Activated CD8-positive, alpha-beta T cell treated with anti-CD3 and anti-CD28 coated beads, Interleukin-2, amount 10 ng/mL, durations not matched to agents 7 days and 5 days (primary cell): ENCODE measurements at regions not wholly inside any gene's neighbourhood (a gene's known extent, or its start where the extent isn't known, plus 50 kb on each side); places are given as distances from the start of the nearest gene placed in this dataset.

Source experiments
- ATAC-seq: fragments of 150-1000 bp; cut with Tn5 transposase; one replicate; pipeline ENCODE4 v1.10.0; 2021; ENCODE audit warnings: moderate library complexity
- CTCF ChIA-PET: fragments of 350-600 bp; sonication (Branson Sonifier 250); formaldehyde crosslinking; loops from one replicate; lab custom pipeline; 2021; ENCODE audit warnings: antibody characterized with exemption; lab: Charles Lee
- POLR2A ChIA-PET: fragments of 350-600 bp; sonication (Branson Sonifier 250); formaldehyde crosslinking; loops from one replicate; lab custom pipeline; 2021; ENCODE audit warnings: antibody characterized with exemption; lab: Charles Lee
- DNase-seq: peaks from one replicate; pipeline ENCODE4 v3.0.0-alpha.2; 2020
- H3K27ac Mint-ChIP-seq: one replicate; pipeline ENCODE4 v1.8.0; 2021; ENCODE audit warnings: mild to moderate bottlenecking, mixed read lengths
- H3K27me3 Mint-ChIP-seq: one replicate; pipeline ENCODE4 v1.8.0; 2021; ENCODE audit warnings: low read depth, mixed read lengths
- H3K36me3 Mint-ChIP-seq: one replicate; pipeline ENCODE4 v1.8.0; 2021; ENCODE audit warnings: low read depth, mixed read lengths
- H3K4me1 Mint-ChIP-seq: one replicate; pipeline ENCODE4 v1.8.0; 2021; ENCODE audit warnings: low read depth, mixed read lengths
- H3K4me3 Mint-ChIP-seq: one replicate; pipeline ENCODE4 v1.8.0; 2021; ENCODE audit warnings: mild to moderate bottlenecking, mixed read lengths
- H3K9me3 Mint-ChIP-seq: one replicate; pipeline ENCODE4 v1.8.0; 2022; ENCODE audit warnings: mixed read lengths; ENCODE audit not compliant: insufficient read depth

DNA sequence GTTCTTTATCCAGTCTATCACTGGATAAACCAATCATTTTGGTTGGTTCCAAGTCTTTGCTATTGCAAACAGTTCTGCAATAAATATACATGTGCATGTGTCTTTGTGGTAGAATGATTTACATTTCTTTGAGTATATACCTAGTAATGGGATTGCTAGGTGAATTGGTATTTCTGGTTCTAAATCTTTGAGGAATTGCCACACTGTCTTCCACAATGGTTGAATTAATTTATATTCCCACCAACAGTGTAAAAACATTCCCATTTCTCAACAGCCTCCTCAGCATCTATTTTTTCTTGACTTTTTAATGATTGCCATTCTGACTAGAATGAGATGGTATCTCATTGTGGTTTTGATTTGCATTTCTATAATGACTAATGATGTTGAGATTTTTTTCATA is 791.7 kb upstream of the AGA start:
- CTCF ChIA-PET, result no interaction called here
- DNase-seq, result no peak
- Mint-ChIP-seq H3K36me3 (no peaks in the 10 kb centered on the region), H3K4me3 (no peak overlapping the region), H3K9me3 (peaks cover 6% of the 10 kb centered on the region), H3K27me3 (no peaks in the 10 kb centered on the region), H3K4me1 (no peaks in the 10 kb centered on the region), H3K27ac (no peak overlapping the region)
- POLR2A ChIA-PET, result no interaction called here
- no peak for ATAC-seq

DNA sequence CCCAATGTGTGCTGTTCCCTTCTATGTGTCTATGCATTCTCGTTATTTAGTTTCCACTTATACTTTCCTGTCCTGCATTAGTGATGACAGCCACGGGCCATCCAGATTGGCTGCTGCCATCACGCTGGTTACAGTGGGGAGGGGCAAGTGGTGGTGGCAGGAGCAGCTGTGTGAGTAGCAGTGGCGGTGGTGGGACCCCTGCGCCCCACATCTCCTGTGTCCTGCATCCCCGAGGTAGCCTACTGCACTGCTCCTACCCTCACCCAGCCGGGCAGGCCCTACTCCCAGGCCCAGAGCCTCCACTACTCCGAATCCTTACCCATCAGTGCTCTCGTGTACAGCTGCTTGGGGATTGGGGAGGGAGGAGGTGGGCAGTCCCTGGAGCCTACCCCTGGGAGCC is 798.7 kb upstream of the AGA start:
- no peak for ATAC-seq
- no peak for DNase-seq
- Mint-ChIP-seq H3K4me1 (no peaks in the 10 kb centered on the region), H3K27me3 (no peaks in the 10 kb centered on the region), H3K27ac (no peak overlapping the region), H3K9me3 (peaks cover 6% of the 10 kb centered on the region), H3K36me3 (no peaks in the 10 kb centered on the region), H3K4me3 (no peak overlapping the region)
- ChIA-PET POLR2A (no interaction called here), CTCF (no interaction called here)

DNA sequence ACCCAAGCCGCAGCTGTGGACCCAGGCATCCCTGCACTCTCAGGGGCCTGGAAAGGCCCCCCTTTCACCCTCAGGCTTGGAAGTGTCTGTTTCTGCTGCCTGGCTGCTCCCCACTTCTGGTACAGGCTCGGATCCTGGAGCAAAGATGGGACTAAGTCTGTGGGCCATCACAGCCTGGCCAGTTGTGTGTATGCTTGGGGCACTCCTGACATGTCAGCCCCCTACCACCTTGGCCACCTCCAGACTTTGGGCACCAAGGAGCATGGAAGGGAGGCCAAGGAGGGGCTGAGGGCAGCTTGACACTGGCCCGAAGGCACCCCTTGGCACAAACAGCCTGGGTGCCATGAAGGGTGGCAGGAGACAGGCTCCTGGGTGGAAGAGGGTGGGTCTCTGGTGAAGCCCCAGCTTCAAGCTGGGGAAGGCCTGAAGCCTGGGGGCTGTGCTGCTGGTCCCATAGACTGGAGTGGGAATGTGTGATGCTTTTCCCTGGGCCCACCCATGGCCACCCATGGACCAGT is 799.4 kb upstream of the AGA start:
- no peaks in the 10 kb centered on the region for H3K27me3 Mint-ChIP-seq
- no peaks in the 10 kb centered on the region for H3K36me3 Mint-ChIP-seq
- ChIA-PET POLR2A (no interaction called here), CTCF (no interaction called here)
- H3K27ac Mint-ChIP-seq, result no peak overlapping the region
- peaks cover 4% of the 10 kb centered on the region for H3K9me3 Mint-ChIP-seq
- no peak for DNase-seq
- ATAC-seq, result no peak
- H3K4me1 Mint-ChIP-seq, result no peaks in the 10 kb centered on the region
- no peak overlapping the region for H3K4me3 Mint-ChIP-seq

DNA sequence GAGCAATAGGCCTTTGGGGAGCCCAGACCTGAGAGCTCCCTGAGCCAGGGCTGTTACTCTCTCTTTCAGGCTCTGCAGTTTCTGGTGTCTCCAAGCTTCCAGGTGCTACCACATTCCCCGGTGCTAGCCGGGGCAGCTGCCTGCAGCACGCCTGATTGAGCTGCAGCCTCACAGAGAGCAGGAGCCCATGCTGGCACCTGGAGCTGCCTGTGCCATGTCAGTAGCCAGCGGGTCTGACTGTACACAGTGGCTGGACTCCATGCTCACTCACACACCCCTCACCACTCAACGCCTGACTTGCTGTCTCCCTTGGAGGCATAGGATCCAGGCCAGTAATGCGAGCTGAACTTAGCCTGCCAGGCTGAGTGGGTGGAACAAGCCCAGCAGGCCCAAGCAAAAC is 800.4 kb upstream of the AGA start:
- Mint-ChIP-seq H3K27ac (no peak overlapping the region), H3K36me3 (no peaks in the 10 kb centered on the region), H3K4me3 (no peak overlapping the region), H3K9me3 (peaks cover 4% of the 10 kb centered on the region), H3K27me3 (no peaks in the 10 kb centered on the region), H3K4me1 (no peaks in the 10 kb centered on the region)
- POLR2A ChIA-PET, result no interaction called here
- CTCF ChIA-PET, result no interaction called here
- no peak for ATAC-seq
- DNase-seq, result no peak

DNA sequence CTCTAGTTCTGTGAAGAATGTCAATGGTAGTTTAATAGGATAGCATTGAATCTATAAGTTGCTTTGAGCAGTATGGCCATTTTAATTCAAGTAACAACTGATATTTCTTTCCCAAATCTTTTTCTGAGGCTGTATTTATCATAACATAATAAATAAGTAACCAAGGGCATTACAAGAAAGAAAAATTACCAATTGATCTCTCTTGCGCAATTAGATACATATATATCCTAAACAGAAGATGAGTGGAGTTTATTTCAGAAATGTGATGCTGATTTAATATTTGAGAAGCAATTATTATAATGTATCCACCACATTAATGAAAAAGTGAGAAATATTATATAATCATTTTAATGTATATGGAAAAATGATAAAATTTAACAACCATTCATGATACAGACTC is 802.5 kb upstream of the AGA start:
- Mint-ChIP-seq H3K9me3 (peaks cover 2% of the 10 kb centered on the region), H3K4me3 (no peak overlapping the region), H3K36me3 (no peaks in the 10 kb centered on the region), H3K27ac (no peak overlapping the region), H3K4me1 (no peaks in the 10 kb centered on the region), H3K27me3 (no peaks in the 10 kb centered on the region)
- DNase-seq, result no peak
- ATAC-seq, result no peak
- ChIA-PET POLR2A (no interaction called here), CTCF (no interaction called here)

DNA sequence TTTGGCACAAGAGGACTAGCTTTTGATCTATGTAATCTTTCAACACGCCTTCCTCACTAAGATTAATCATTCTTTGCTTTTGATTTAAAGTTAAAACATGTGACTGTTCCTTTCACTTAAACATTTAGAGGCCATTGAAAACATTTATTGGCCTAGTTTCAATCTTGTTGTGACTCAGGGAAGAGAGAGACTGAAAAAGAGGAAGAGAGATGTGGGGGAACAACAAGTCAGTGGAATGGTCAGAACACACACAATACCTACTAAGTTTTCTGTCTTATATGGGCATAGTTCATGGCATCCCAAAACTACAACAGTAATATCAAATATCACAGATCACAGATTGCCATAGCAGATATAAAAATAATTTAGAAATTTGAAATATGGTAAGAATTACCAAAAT is 812.9 kb upstream of the AGA start:
- DNase-seq (no peak), ATAC-seq (no peak)
- H3K27me3 Mint-ChIP-seq, result no peaks in the 10 kb centered on the region
- H3K36me3 Mint-ChIP-seq, result no peaks in the 10 kb centered on the region
- H3K9me3 Mint-ChIP-seq, result no peaks in the 10 kb centered on the region
- no peaks in the 10 kb centered on the region for H3K4me1 Mint-ChIP-seq
- POLR2A ChIA-PET, result interaction anchor here (0.6 kb wide), 1 partner anchor 523 kb away, joined by 5 read pairs; no protein-coding TSS in a partner anchor
- no peak overlapping the region for H3K27ac Mint-ChIP-seq
- no peak overlapping the region for H3K4me3 Mint-ChIP-seq
- CTCF ChIA-PET, result no interaction called here

DNA sequence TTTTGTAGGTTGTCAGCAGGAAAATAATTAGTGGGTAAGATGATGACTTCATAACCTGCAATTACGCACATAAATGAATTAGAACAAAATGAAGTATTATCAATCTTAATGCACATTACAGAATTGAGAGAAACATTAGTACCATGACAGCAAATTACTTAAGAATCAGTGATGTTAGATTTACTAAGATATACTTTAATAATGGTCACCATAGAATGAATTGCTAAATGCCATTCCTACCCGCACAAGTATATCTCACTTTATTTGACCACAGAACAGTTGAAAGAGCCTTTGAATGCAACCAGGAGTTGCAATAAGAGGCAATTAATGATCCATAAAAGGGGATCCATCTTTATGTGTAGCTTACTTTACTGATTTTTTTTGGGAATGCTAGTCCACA is 816.4 kb upstream of the AGA start:
- DNase-seq (no peak), ATAC-seq (no peak)
- Mint-ChIP-seq H3K9me3 (peaks cover 3% of the 10 kb centered on the region), H3K4me1 (no peaks in the 10 kb centered on the region), H3K4me3 (no peak overlapping the region), H3K27me3 (no peaks in the 10 kb centered on the region), H3K36me3 (no peaks in the 10 kb centered on the region), H3K27ac (no peak overlapping the region)
- ChIA-PET POLR2A (no interaction called here), CTCF (no interaction called here)

DNA sequence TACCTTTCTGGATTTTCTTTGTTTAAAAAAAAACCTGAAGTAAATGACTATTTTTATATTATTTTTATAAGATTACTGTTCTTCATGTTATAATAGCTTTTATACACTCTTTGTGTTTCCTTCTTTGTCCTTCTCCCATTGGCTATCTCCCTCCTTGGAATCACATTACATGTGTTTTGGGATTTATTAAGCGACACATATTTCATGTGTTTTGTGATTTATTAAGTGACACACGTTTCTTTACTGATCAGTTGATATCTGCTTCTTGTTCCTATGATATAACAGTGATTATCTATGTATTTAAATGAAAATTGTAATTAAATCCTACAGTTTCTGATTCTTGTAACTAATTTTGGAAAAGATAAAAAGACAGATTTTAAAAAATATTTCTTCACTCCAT is 817.3 kb upstream of the AGA start:
- H3K27ac Mint-ChIP-seq, result no peak overlapping the region
- ATAC-seq (no peak), DNase-seq (no peak)
- no peaks in the 10 kb centered on the region for H3K36me3 Mint-ChIP-seq
- no peaks in the 10 kb centered on the region for H3K27me3 Mint-ChIP-seq
- no peaks in the 10 kb centered on the region for H3K4me1 Mint-ChIP-seq
- ChIA-PET POLR2A (interaction anchor here (0.6 kb wide), 1 partner anchor 232 kb away, joined by 3 read pairs; no protein-coding TSS in a partner anchor), CTCF (no interaction called here)
- H3K4me3 Mint-ChIP-seq, result no peak overlapping the region
- H3K9me3 Mint-ChIP-seq, result peaks cover 3% of the 10 kb centered on the region

DNA sequence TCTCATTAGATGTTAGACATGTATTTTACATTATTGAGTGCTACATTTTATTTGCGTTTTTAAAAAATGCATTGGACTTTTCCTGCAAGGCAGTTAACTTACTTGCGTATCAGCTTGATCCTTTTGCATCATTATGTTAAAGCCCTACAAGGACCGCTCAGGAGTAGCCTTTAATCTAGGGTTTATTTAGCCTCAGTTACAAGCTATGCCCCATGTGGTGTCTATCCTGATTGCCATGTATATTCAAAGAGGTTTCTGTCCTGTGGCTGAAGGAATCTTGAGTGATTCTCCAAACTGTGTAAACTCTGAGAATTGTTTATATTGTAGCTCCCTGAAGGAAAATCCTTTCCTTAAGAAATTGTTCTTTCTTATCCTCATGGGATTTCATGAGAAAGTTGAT is 821.8 kb upstream of the AGA start:
- no peaks in the 10 kb centered on the region for H3K27me3 Mint-ChIP-seq
- no peaks in the 10 kb centered on the region for H3K36me3 Mint-ChIP-seq
- ATAC-seq (no peak), DNase-seq (no peak)
- H3K4me1 Mint-ChIP-seq, result no peaks in the 10 kb centered on the region
- ChIA-PET POLR2A (no interaction called here), CTCF (no interaction called here)
- H3K4me3 Mint-ChIP-seq, result no peak overlapping the region
- H3K9me3 Mint-ChIP-seq, result peaks cover 3% of the 10 kb centered on the region
- H3K27ac Mint-ChIP-seq, result no peak overlapping the region

DNA sequence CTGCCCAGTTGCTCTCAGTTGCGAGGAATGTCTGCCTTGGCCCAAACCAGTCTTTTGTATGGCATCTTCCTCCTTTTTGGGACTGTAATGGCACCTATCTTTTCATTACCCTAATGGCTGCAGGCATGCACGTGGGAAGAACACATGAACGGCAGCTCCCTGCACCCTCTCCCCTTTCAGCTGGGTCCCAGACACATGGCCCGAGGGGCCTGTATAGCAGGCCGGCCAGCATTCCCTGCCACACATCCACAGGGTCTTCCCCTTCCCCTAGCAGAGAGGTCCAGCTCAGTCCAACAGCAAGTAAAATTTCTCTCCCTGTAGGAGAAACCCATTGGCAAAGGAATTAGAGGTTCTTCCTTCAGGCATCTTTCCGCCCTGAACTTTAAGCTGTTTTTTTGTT is 829.1 kb upstream of the AGA start:
- Mint-ChIP-seq H3K4me1 (no peaks in the 10 kb centered on the region), H3K27me3 (no peaks in the 10 kb centered on the region), H3K27ac (no peak overlapping the region), H3K36me3 (no peaks in the 10 kb centered on the region), H3K9me3 (no peaks in the 10 kb centered on the region), H3K4me3 (no peak overlapping the region)
- ChIA-PET CTCF (no interaction called here), POLR2A (no interaction called here)
- ATAC-seq (no peak), DNase-seq (no peak)

DNA sequence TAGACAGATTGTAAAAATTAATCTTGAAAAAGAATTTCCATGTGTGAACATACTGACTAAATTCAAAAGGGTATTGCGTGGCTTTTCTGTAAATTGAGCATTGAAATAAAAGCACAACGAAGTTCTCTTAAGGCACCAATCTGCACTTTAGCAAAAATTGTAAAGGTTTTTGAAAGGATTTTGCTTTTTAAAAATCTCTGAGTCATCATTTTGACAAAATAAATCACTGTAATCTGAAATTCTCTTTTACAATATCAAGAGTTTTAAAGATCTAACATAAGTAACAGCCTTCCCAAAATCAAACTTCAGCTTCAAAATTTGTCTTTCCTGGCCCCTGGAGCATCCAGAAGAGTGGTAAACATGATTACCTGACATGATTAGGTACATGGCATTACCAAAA is 830.9 kb upstream of the AGA start:
- no peaks in the 10 kb centered on the region for H3K9me3 Mint-ChIP-seq
- no peaks in the 10 kb centered on the region for H3K4me1 Mint-ChIP-seq
- ChIA-PET POLR2A (no interaction called here), CTCF (no interaction called here)
- no peak overlapping the region for H3K4me3 Mint-ChIP-seq
- H3K27ac Mint-ChIP-seq, result no peak overlapping the region
- DNase-seq (no peak), ATAC-seq (no peak)
- H3K27me3 Mint-ChIP-seq, result no peaks in the 10 kb centered on the region
- no peaks in the 10 kb centered on the region for H3K36me3 Mint-ChIP-seq

DNA sequence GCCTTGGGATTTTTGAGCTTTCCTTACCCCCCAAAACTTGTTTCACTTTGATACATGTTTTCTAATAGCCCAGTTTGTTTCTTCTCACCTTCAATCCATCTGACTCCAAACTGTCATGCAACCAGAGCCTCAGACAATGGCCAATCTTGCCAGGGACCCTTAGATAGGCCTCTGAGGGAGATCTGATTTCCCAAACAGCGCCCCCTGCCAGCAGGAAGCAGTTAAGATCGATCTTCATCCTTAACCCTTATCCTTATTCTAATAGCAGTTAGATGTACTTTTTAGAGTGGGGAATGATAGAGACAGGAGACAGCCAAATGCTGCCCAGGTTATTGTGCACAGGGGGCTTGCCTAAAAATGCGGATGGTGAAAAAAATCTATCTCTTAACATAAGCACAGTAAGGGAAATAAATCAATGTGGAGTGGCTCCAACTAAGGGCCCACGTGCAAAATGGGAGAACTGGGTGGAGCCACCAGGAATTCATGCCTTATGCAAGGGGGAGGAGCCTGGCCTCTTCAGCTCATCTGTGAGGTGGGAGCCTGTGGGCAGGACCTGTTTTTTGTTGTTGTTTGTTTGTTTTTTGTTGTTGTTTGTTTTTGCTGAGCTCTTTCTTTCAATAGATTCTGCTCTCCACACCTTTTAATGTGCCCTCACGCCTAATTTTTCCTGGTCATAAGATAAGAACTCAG is 833.6 kb upstream of the AGA start:
- no peaks in the 10 kb centered on the region for H3K27me3 Mint-ChIP-seq
- no peaks in the 10 kb centered on the region for H3K4me1 Mint-ChIP-seq
- no peak for DNase-seq
- H3K9me3 Mint-ChIP-seq, result peaks cover 5% of the 10 kb centered on the region
- no peak overlapping the region for H3K27ac Mint-ChIP-seq
- ChIA-PET POLR2A (no interaction called here), CTCF (no interaction called here)
- no peak overlapping the region for H3K4me3 Mint-ChIP-seq
- no peak for ATAC-seq
- no peaks in the 10 kb centered on the region for H3K36me3 Mint-ChIP-seq

DNA sequence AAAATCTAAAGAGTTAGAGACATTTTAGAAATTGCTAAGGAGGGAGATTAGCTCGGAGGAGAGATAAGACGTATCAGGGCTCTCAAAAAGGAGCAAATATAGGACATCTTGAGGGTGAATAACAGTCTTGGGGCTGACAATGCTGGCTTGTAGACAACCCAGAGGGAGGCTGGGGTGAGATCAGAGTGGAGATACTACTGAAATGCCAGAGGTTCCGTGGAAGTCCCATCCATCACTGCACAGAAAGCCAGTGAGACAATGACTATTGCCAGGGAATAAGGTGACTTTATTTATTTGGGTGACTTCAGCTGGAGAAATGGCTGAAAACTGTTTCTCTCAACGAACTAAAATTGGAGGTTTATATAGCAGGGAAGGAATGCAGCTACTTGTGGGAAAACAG is 838.1 kb upstream of the AGA start:
- ChIA-PET CTCF (no interaction called here), POLR2A (no interaction called here)
- no peaks in the 10 kb centered on the region for H3K4me1 Mint-ChIP-seq
- H3K4me3 Mint-ChIP-seq, result no peak overlapping the region
- DNase-seq (no peak), ATAC-seq (no peak)
- H3K27me3 Mint-ChIP-seq, result no peaks in the 10 kb centered on the region
- no peaks in the 10 kb centered on the region for H3K36me3 Mint-ChIP-seq
- peaks cover 5% of the 10 kb centered on the region for H3K9me3 Mint-ChIP-seq
- H3K27ac Mint-ChIP-seq, result no peak overlapping the region
